ENCODE measurements at regions not wholly inside any gene's neighbourhood (a gene's known extent, or its start where the extent isn't known, plus 50 kb on each side); places are given as distances from the start of the nearest gene placed in this dataset.
A peak's percentile ranks its signal among the peaks of the same experiment; 100 is the strongest.

GRCh38 chrX:39253551-39253950 lies 452.3 kb downstream of the MID1IP1 start:
- H3K4me1 Mint-ChIP-seq = no peaks in the 10 kb centered on the region
- H3K4me3 Mint-ChIP-seq = no peak overlapping the region
- Histone ChIP-seq H3K4me3 (ENCODE audit: low read length) (no peak overlapping the region), H3K4me1 (ENCODE audit: control insufficient read depth, insufficient read depth, low read length) (no peaks in the 10 kb centered on the region), H3K27ac (ENCODE audit: low read depth, low read length) (no peak overlapping the region), H3K9ac (ENCODE audit: extremely low read depth, low read length, poor library complexity, severe bottlenecking) (no peak overlapping the region), H3K27me3 (ENCODE audit: control insufficient read depth, insufficient read depth, low read length, poor library complexity, severe bottlenecking) (no peaks in the 10 kb centered on the region), H3K9me3 (ENCODE audit: control insufficient read depth, low read length) (peaks cover 10% of the 10 kb centered on the region), H3K36me3 (ENCODE audit: control insufficient read depth, insufficient read depth, low read length) (no peaks in the 10 kb centered on the region)
- peaks cover 46% of the 10 kb centered on the region for H3K9me3 Mint-ChIP-seq
- H3K27ac Mint-ChIP-seq = no peak overlapping the region
- no peak for DNase-seq
- H3K36me3 Mint-ChIP-seq (ENCODE audit: low read depth) = peaks cover 2% of the 10 kb centered on the region
- TF ChIP-seq CTCF (conservative IDR thresholded peaks at IDR 0.05) = no peak
- H3K27me3 Mint-ChIP-seq (ENCODE audit: insufficient read depth) = no peaks in the 10 kb centered on the region

GRCh38 chrX:39258331-39258730 lies 457.1 kb downstream of the MID1IP1 start:
- no peaks in the 10 kb centered on the region for H3K36me3 ChIP-seq (ENCODE audit: control insufficient read depth, insufficient read depth, low read length)
- no peak overlapping the region for H3K4me3 Mint-ChIP-seq
- 20 to 40% methylated on average over 1 of the region's 1 CpG for WGBS, 2 experiments (ENCODE audit: insufficient coverage in 1 of 2, insufficient read length in 1 of 2)
- H3K9me3 ChIP-seq (ENCODE audit: control insufficient read depth, low read length) = peaks cover 10% of the 10 kb centered on the region
- H3K27ac ChIP-seq (ENCODE audit: low read depth, low read length) = no peak overlapping the region
- H3K4me3 ChIP-seq (ENCODE audit: low read length) = no peak overlapping the region
- no peaks in the 10 kb centered on the region for H3K27me3 ChIP-seq (ENCODE audit: control insufficient read depth, insufficient read depth, low read length, poor library complexity, severe bottlenecking)
- no peaks in the 10 kb centered on the region for H3K27me3 Mint-ChIP-seq (ENCODE audit: insufficient read depth)
- no peaks in the 10 kb centered on the region for H3K4me1 Mint-ChIP-seq
- no peak overlapping the region for H3K27ac Mint-ChIP-seq
- peaks cover 30% of the 10 kb centered on the region for H3K9me3 Mint-ChIP-seq
- no peaks in the 10 kb centered on the region for H3K4me1 ChIP-seq (ENCODE audit: control insufficient read depth, insufficient read depth, low read length)
- H3K9ac ChIP-seq (ENCODE audit: extremely low read depth, low read length, poor library complexity, severe bottlenecking) = no peak overlapping the region
- peak; percentile 75 for DNase-seq
- TF ChIP-seq CTCF (conservative IDR thresholded peaks at IDR 0.05) = no peak
- peaks cover 2% of the 10 kb centered on the region for H3K36me3 Mint-ChIP-seq (ENCODE audit: low read depth)

GRCh38 chrX:39260965-39261364 lies 459.7 kb downstream of the MID1IP1 start:
- Histone ChIP-seq H3K4me3 (ENCODE audit: low read length) (no peak overlapping the region), H3K27me3 (ENCODE audit: control insufficient read depth, insufficient read depth, low read length, poor library complexity, severe bottlenecking) (no peaks in the 10 kb centered on the region), H3K27ac (ENCODE audit: low read depth, low read length) (no peak overlapping the region), H3K9ac (ENCODE audit: extremely low read depth, low read length, poor library complexity, severe bottlenecking) (no peak overlapping the region), H3K4me1 (ENCODE audit: control insufficient read depth, insufficient read depth, low read length) (no peaks in the 10 kb centered on the region), H3K9me3 (ENCODE audit: control insufficient read depth, low read length) (peaks cover 5% of the 10 kb centered on the region), H3K36me3 (ENCODE audit: control insufficient read depth, insufficient read depth, low read length) (no peaks in the 10 kb centered on the region)
- H3K4me1 Mint-ChIP-seq = no peaks in the 10 kb centered on the region
- H3K9me3 Mint-ChIP-seq = peaks cover 21% of the 10 kb centered on the region
- no peak overlapping the region for H3K4me3 Mint-ChIP-seq
- H3K27ac Mint-ChIP-seq = no peak overlapping the region
- no peak for DNase-seq
- TF ChIP-seq CTCF (conservative IDR thresholded peaks at IDR 0.05) = no peak
- H3K27me3 Mint-ChIP-seq (ENCODE audit: insufficient read depth) = no peaks in the 10 kb centered on the region
- peaks cover 2% of the 10 kb centered on the region for H3K36me3 Mint-ChIP-seq (ENCODE audit: low read depth)
- WGBS, 2 experiments (ENCODE audit: insufficient coverage in 1 of 2, insufficient read length in 1 of 2) = 93 to 98% methylated on average over 2 to 3 of the region's 3 CpGs

All from endodermal cell (in vitro differentiated cells).